CD1c-positive myeloid dendritic cell (primary cell): ENCODE measurements at regions not wholly inside any gene's neighbourhood (a gene's known extent, or its start where the extent isn't known, plus 50 kb on each side); places are given as distances from the start of the nearest gene placed in this dataset.

ENCODE experiments used
- DNase-seq: peaks from one replicate; pipeline ENCODE4 v3.0.0-alpha.2; 2016; ENCODE audit errors: extremely low spot score

DNA sequence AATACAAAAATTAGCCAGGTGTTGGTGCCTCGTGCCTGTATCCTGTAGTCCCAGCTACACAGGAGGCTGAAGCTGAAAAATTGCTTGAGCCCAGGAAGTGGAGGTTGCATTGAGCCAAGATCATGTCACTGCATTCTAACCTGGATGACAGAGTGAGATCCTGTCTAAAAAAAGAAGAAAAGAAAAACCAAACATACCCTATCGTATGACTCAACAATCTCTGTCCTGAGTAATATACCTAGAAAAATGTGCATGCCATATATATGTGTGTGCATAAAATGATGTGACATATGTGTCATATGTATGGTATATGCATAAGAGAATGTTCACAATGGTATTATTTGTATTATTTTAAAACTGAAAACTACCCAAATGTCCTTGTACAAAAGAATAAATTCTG, 261.5 kb upstream of the CLEC14A start:
- DNase-seq: no peak

DNA sequence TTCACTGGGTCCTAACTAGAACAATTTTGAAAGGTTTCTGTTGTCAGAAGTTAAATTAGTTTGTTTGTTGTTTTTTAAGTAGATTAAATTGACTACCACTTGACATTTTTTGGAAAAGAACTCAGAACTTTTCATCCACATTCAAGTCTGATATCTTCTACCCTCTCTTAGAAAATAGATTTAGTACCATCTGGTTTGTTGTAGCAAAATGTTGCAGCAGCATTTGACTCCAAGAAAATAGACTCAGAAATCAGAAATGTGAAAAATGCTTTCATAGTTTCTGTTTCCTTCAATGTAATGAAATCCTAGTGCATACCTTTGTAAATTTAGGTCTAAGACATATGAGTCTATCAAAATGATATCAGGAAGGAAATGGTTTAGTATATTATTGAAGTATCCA, 256.3 kb upstream of the CLEC14A start:
- DNase-seq: no peak

DNA sequence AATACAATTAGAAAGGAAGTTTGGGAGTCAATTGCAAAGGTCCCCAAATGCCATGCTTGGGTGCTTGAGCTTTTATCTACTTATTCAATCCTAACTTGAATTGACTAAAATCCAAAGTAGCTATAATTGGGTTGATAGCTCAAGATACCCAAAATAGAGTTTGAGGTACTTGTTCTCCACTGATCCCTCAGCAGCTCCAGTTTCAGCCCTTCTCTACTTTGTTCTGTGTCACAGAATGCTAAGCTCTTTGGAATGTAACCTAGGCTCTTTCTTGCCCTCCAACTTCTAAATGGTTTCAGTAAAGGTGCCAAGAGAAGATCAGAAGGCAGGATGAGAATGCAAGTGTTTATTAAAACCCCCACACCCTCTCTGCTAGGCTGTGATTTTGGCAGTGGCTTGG, 251.4 kb upstream of the CLEC14A start:
- DNase-seq: no peak

DNA sequence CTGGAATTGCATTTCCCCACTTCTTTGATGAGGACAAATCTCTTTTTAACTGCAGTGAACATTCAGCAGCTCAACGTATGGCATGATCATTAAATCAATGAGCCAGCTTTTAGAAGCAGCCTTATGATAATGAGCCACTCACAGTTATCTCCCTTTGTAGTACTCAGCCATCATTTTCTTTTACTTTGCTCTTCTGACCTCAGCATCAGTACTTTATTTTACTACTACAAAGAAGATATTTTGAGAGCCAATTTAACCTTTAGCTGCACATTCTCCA, 250.0 kb upstream of the CLEC14A start:
- DNase-seq: no peak

DNA sequence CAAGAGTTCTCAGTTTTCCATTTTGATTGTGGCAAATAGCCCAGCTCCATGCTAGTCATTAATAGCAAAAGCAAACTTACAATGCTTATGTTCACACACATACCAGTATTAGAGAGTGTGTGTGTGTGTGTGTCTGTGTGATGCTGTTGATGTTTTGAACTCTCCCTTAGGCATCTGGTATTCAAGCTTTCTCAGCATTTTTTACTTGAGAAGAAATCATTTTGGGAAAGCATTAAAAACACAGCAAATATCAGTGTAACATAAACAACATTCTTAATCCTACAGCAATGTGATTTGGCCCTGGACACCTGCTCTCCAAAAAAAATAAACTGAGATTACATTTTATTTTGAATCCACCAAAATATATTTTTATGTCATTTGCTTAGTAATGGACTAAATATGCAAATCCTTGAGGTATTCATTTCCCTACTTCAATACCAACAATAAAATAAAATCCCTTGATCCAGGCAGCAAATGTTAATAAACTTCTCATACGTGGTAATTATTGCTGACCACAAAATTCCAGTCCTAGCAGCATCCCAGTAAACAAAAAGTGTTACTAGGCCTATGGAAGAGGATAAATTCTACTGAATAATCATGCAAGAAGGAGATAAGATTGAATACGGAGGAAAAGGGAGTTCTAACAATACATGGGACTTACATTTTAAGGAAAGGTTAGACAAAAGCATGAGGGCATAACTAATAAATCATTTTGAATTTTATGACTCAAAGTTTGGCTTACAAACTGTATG, 249.5 kb upstream of the CLEC14A start:
- DNase-seq: no peak

DNA sequence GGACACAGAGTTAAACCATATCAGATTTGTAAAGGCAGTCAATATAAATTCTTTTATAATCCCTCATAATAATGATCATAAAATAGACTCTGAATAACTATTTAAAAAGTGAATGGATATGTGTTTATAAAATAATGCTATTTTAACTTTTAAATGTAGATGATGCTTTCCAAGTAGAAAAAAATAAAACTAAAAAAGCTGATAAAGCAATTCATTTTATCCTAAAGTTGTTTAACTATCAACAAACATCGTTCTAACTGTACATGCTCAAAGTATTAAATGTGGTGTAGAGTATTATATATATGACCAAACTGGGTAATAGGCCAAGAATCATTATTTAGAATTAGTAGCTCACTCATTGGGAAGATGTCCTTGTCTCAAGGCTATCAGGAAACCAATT, 248.3 kb upstream of the CLEC14A start:
- DNase-seq: no peak

DNA sequence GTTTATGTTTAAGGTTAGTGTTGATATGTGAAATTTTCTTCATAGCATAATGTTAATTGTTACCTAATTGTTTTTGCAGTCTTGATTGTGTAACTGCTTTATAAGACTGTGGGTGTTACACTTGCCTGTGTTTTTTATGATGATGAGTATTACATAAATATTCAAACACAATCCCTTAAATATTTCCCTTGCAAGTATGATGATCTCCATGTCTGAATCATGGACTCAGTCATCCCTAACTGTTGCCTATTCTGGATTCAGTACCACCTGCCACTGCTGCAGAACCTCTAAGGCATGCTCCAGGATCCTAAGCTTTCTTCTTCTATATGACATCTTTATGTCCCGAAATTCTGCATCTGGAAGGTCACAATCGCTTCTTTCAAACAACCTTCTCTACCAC, 246.3 kb upstream of the CLEC14A start:
- no peak for DNase-seq

- no peak for DNase-seq
Observed at GRCh38 chr14:38500125-38500524, 244.2 kb upstream of the CLEC14A start.

- DNase-seq: no peak
Observed at GRCh38 chr14:38496092-38496491, 240.2 kb upstream of the CLEC14A start.

DNA sequence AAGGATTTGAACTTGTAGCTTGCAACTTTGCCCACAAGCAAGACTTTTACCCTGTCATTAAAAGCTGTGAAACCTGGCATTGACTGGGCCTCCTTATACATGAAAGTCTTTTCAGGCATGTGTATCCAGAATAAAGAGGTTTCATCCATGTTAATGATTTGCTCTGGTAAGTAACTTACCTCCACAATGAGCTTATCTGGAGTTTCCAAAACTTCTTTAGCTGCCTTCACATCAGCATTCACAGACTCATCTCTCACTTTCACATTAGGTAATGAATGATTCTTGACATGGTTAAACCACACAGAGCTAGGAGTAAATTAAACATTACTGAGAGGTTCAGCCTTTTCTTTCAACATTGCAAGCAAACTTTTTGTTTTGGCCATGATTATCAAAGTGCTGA, 234.4 kb upstream of the CLEC14A start:
- no peak for DNase-seq

- DNase-seq: no peak
Observed at GRCh38 chr14:38485026-38485425, 229.1 kb upstream of the CLEC14A start.

DNA sequence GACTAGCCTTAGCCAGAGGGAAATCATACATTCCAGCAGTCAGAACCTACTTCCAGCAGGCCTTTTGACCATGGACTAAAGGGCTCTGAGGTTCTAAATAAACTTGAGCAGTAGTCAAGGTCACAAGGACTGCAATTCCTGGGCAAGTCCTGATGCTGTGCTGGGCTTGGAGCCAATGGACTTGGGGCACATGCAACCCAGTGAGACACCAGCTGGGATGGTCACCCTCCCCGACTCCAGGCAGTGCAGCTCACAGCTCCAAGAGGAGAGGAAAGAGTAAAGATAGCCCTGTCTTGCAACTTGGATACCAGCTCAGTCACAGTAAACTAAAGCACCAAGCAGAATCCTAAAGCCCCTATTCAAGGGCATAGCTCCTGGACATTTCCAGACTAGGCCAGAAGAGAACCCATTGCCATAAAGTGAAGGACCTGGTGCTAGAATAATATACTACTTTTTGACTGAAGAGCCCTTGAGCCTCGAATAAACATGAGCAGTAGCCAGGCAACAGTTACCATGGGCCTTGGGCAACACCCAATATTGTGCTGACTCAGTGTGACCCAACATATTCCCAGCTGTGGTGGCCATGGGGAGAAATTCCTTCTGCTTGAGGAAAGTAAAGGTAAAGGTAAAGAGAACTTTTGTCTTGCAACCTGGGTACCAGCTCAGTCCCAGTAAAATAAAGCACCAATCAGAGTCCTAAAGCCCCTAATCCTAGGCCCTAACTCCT, 226.2 kb upstream of the CLEC14A start:
- DNase-seq: no peak

GRCh38 chr14:38469156-38469555, 213.3 kb upstream of the CLEC14A start:
- no peak for DNase-seq

DNA sequence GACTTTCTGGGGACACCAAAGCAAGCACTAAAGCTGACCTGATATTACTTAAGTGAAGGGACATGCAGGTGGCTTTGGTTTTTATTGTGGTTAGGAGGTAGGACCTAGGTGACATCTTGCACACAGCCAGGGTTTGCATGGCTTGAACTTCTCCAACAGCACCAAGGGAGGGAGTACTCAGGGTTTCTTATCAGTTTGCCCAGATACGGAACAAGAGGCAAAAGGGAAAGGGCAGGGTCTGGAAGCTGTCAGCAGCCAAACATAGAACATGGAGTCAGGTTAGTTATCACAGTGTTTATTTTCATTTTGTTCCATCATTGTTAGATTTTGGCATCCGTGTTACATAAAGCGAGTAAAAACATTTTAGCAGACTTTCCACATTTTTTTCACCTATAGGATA, 186.3 kb upstream of the CLEC14A start:
- no peak for DNase-seq

- DNase-seq: no peak
Observed at GRCh38 chr14:38432186-38432585, 176.3 kb upstream of the CLEC14A start.

- DNase-seq: no peak
Observed at GRCh38 chr14:38431156-38431555, 175.3 kb upstream of the CLEC14A start.

- no peak for DNase-seq
Observed at GRCh38 chr14:38430522-38430921, 174.6 kb upstream of the CLEC14A start.

DNA sequence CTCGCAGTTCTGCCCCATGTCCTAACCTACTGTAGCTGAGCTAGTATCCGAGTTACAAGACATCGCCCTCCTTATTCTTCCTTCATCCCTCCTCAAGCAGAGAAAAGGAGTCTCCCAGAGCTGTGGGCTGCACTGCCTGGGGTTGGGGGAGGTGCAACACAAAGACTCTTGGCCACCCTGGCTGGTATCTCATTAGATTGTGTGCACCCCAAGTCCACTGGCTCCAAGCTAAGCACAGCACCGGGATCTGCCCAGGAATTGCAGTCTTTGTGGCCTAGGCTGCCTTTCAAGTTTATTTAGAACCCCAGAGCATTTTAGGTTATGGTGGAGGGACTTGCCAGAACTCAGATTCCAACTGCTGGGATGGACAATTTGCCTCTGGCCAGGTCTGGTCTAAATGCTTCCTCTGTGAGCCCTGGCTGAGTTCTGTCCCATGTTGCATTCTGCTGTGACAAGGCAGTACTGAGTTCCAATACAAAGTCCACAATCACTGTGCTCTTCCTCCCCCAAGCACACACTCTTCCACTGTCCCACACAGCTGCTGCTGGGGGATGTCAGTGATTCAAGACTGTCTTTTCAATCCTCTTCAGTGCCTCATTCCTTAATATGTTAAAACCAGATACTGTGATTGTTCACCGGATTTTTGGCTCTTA, 169.6 kb upstream of the CLEC14A start:
- DNase-seq: no peak

DNA sequence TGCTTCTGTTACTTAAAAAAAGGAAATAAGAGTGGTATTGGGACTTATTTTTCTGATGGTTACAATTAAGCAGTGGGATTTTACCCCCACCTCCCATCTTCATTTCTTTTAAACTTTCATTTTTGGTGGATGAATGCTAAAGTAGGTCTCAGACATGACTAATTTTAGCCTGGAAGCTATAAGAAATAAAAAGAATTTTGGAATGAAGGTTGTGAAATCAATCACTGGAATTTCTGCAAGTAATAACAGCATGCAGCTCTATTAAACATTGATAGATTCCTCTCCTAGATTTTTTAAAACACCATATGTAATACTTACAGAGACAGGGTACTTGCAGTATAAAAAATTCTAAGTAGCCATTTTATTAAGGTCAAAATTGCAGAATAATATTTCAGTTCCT, 164.2 kb upstream of the CLEC14A start:
- DNase-seq: no peak

DNA sequence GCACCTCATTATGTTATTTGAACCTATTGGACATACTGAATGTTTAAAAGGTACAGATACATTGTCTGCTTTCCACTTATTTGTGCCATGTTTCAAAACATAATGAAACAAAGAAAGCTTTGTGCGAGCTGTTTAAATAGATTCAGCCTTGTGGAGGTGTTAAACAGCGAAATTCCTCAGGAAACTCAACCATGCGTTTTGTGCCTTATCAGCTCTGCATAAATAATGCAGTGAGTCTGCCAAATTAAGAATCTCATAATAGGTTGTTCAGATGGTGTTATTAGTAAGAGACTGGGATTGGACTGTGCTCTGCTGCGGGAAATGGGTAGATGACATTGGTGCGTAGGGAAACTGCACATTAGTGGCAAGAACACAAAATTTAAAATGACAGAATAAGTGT, 163.7 kb upstream of the CLEC14A start:
- no peak for DNase-seq

GRCh38 chr14:38412654-38413053, 156.8 kb upstream of the CLEC14A start:
- DNase-seq: no peak

GRCh38 chr14:38410442-38410841, 154.5 kb upstream of the CLEC14A start:
- no peak for DNase-seq

GRCh38 chr14:38409071-38409705, 153.3 kb upstream of the CLEC14A start:
- no peak for DNase-seq
